Pancreas (tissue), 10 donors: ENCODE measurements at regions not wholly inside any gene's neighbourhood (a gene's known extent, or its start where the extent isn't known, plus 50 kb on each side); places are given as distances from the start of the nearest gene placed in this dataset.

Source experiments
- ATAC-seq, 4 donors: fragments of 200-7000 bp; cut with Tn5 transposase; one replicate each; pipeline versions ENCODE4 v1.8.0 to v1.9.1; 2020; ENCODE audit warnings: mild to moderate bottlenecking in 4 of 4, moderate library complexity in 4 of 4
- DNase-seq, 6 donors: peaks; one replicate each; pipeline ENCODE4 v3.0.0-alpha.2; 2020
- FAIRE-seq: peaks from 2 replicates; lab custom pipeline; 2012; peaks lifted over from hg19 to GRCh38; lab: Jason Lieb, UNC
- H3K27ac ChIP-seq, 4 donors: fragments of 200-600 bp; sonication (generic); 1 replicate in 3 of 4; 2 replicates in 1 of 4; pipeline versions ENCODE4 v1.5.0 to v1.8.0; 2020
- H3K27me3 ChIP-seq, 4 donors: fragments of 200-600 bp; one replicate each; pipeline ENCODE4 v1.8.0; 2021
- H3K36me3 ChIP-seq, 3 donors: fragments of 200-600 bp; sonication (generic) in 1 of 3; one replicate each; pipeline versions ENCODE4 v1.5.0 to v1.8.0; 2020 to 2021
- H3K4me1 ChIP-seq, 3 donors: fragments of 200-600 bp; one replicate each; pipeline ENCODE4 v1.8.0; 2021
- H3K4me3 ChIP-seq, 4 donors: fragments of 200-600 bp; sonication (generic) in 2 of 4; one replicate each; pipeline versions ENCODE4 v1.5.0 to v1.8.0; 2020 to 2021
- H3K9me3 ChIP-seq, 4 donors: fragments of 200-600 bp; one replicate each; pipeline ENCODE4 v1.8.0; 2021
- CTCF ChIP-seq, 4 donors: fragments of 200-600 bp; sonication (generic) in 3 of 4; IDR thresholded peaks; one replicate each; pipeline versions ENCODE4 v1.5.0 to v1.8.0; 2021; ENCODE audit warnings: antibody characterized with exemption in 4 of 4
- WGBS, 2 donors: extraction: QIAGEN DNeasy Blood & Tissue Kit; methylation state at CpG; one replicate each; pipeline ENCODE4 v1.1.7; 2013; 5-methylcytosine and 5-hydroxymethylcytosine counted together
- intact Hi-C, 3 donors: fragments of 100-400 bp; cut with DNase I; formaldehyde crosslinking; loops; one replicate each; pipeline versions ENCODE4 v1.11.1 to v1.14.2; 2022
- donor health status: healthy with polysubstance abuse.
- donor health status: DM: no; HTN: no; CAD: no; lungs with moderate emphysema.
- donor health status: DM: no; HTN: no; CAD: no.
- donor health status: control.
- donor health status: control.
- donor health status: Bipolar disorder and iron deficiency.
- donor health status: DM: yes; HTN: yes; CAD: no.
- donor health status: DM: no; HTN: no; CAD: no.
- donor health status: DM: no; HTN: no; CAD: no.
- donor health status: DM: yes; HTN: yes; CAD: no.

GRCh38 chr11:134941326-134941725 is 529.3 kb upstream of the B3GAT1 start:
- no peaks in the 10 kb centered on the region for H3K27me3 ChIP-seq
- H3K36me3 ChIP-seq = no peaks in the 10 kb centered on the region
- intact Hi-C loops = no loop called here
- no peaks in the 10 kb centered on the region for H3K9me3 ChIP-seq
- no peaks in the 10 kb centered on the region for H3K4me1 ChIP-seq
- WGBS, 2 donors = 47 to 62% methylated on average over 5 of the region's 5 CpGs
- TF ChIP-seq CTCF (IDR thresholded peaks at IDR 0.05) = no peak
- FAIRE-seq (no peak), ATAC-seq (no peak), DNase-seq (no peak)
- H3K27ac ChIP-seq = no peak overlapping the region
- H3K4me3 ChIP-seq = no peak overlapping the region

GRCh38 chr11:134940441-134941126 is 528.5 kb upstream of the B3GAT1 start:
- DNase-seq = no peak
- Histone ChIP-seq H3K4me3 (no peak overlapping the region), H3K27me3 (no peaks in the 10 kb centered on the region), H3K9me3 (no peaks in the 10 kb centered on the region), H3K4me1 (no peaks in the 10 kb centered on the region), H3K36me3 (no peaks in the 10 kb centered on the region), H3K27ac (no peak overlapping the region)
- no peak for FAIRE-seq
- intact Hi-C loops = no loop called here
- ATAC-seq = no peak
- 64 to 72% methylated on average over 15 of the region's 15 CpGs for WGBS, 2 donors
- no peak for TF ChIP-seq CTCF (IDR thresholded peaks at IDR 0.05)

GRCh38 chr11:134939905-134940304 is 527.9 kb upstream of the B3GAT1 start:
- TF ChIP-seq CTCF (IDR thresholded peaks at IDR 0.05) = no peak
- H3K4me3 ChIP-seq = no peak overlapping the region
- FAIRE-seq (no peak), DNase-seq (no peak), ATAC-seq (no peak)
- intact Hi-C loops = no loop called here
- WGBS, 2 donors = 51 to 52% methylated on average over 6 of the region's 6 CpGs
- no peaks in the 10 kb centered on the region for H3K27me3 ChIP-seq
- H3K36me3 ChIP-seq = no peaks in the 10 kb centered on the region
- no peak overlapping the region for H3K27ac ChIP-seq
- no peaks in the 10 kb centered on the region for H3K9me3 ChIP-seq
- no peaks in the 10 kb centered on the region for H3K4me1 ChIP-seq

- 83 to 87% methylated on average over 2 of the region's 2 CpGs for WGBS, 2 donors
- FAIRE-seq (no peak), DNase-seq (no peak)
These were observed 527.0 kb upstream of the B3GAT1 start for GRCh38 chr11:134939031-134939430.

More at GRCh38 chr11:134939031-134939430, 527.0 kb upstream of the B3GAT1 start:
- intact Hi-C loops = no loop called here
- Histone ChIP-seq H3K4me1 (no peaks in the 10 kb centered on the region), H3K9me3 (no peaks in the 10 kb centered on the region), H3K4me3 (no peak overlapping the region), H3K36me3 (no peaks in the 10 kb centered on the region), H3K27me3 (no peaks in the 10 kb centered on the region), H3K27ac (no peak overlapping the region)
- TF ChIP-seq CTCF (IDR thresholded peaks at IDR 0.05) = no peak
- ATAC-seq = no peak
